Inflammatory macrophage treated with lipopolysaccharide for 4 hours (primary cell): ENCODE measurements at regions not wholly inside any gene's neighbourhood (a gene's known extent, or its start where the extent isn't known, plus 50 kb on each side); places are given as distances from the start of the nearest gene placed in this dataset.
A peak's percentile ranks its signal among the peaks of the same experiment; 100 is the strongest.
"Not testable (repeated sequence)": the region's sequence is repeated elsewhere in the genome, so short reads cannot be mapped to it uniquely, and the experiment has no call there.

Source experiments
- DNase-seq: peaks from one replicate; pipeline ENCODE4 v3.0.0-alpha.2; 2020

- DNase-seq, result not testable (repeated sequence)
Measured at GRCh38 chr15:44817797-44818196, 81.5 kb downstream of the TRIM69 start.

GRCh38 chr15:44819331-44819987 is 83.1 kb downstream of the TRIM69 start:
- not testable (repeated sequence) for DNase-seq

GRCh38 chr15:44820535-44820934 is 84.2 kb downstream of the TRIM69 start:
- not testable (repeated sequence) for DNase-seq

- not testable (repeated sequence) for DNase-seq
Measured at GRCh38 chr15:44820967-44821366, 84.6 kb downstream of the TRIM69 start.

- not testable (repeated sequence) for DNase-seq
Measured at GRCh38 chr15:44824277-44825145, 88.2 kb downstream of the TRIM69 start.

- DNase-seq, result not testable (repeated sequence)
Measured at GRCh38 chr15:44826583-44826982, 90.3 kb downstream of the TRIM69 start.

- not testable (repeated sequence) for DNase-seq
Measured at GRCh38 chr15:44828229-44828914, 92.0 kb downstream of the TRIM69 start.

- DNase-seq, result not testable (repeated sequence)
Measured at GRCh38 chr15:44829150-44829549, 92.8 kb downstream of the TRIM69 start.

- DNase-seq, result not testable (repeated sequence)
Measured at GRCh38 chr15:44830692-44831408, 94.5 kb downstream of the TRIM69 start.

- DNase-seq, result not testable (repeated sequence)
Measured at GRCh38 chr15:44831409-44831741, 95.0 kb downstream of the TRIM69 start.

- not testable (repeated sequence) for DNase-seq
Measured at GRCh38 chr15:44832133-44832532, 95.8 kb downstream of the TRIM69 start.

GRCh38 chr15:44833081-44833480 is 96.8 kb downstream of the TRIM69 start:
- not testable (repeated sequence) for DNase-seq

- not testable (repeated sequence) for DNase-seq
Measured at GRCh38 chr15:44833761-44834160, 97.4 kb downstream of the TRIM69 start.

GRCh38 chr15:44835082-44835481 is 98.8 kb downstream of the TRIM69 start:
- DNase-seq, result not testable (repeated sequence)

GRCh38 chr15:44836094-44836493 is 99.8 kb downstream of the TRIM69 start:
- no peak for DNase-seq

GRCh38 chr15:44838929-44839328 is 102.6 kb downstream of the TRIM69 start:
- peak; percentile 26 for DNase-seq

GRCh38 chr15:44841762-44842161 is 105.4 kb downstream of the TRIM69 start:
- DNase-seq, result not testable (repeated sequence)

GRCh38 chr15:44842883-44843282 is 106.6 kb downstream of the TRIM69 start:
- DNase-seq, result not testable (repeated sequence)

GRCh38 chr15:44844936-44845335 is 108.6 kb downstream of the TRIM69 start:
- not testable (repeated sequence) for DNase-seq

GRCh38 chr15:44846156-44846555 is 109.8 kb downstream of the TRIM69 start:
- not testable (repeated sequence) for DNase-seq

- not testable (repeated sequence) for DNase-seq
Measured at GRCh38 chr15:44847555-44847954, 108.9 kb upstream of the TERB2 start.

- DNase-seq, result not testable (repeated sequence)
Measured at GRCh38 chr15:44848859-44849258, 107.6 kb upstream of the TERB2 start.
